Osteoblast (primary cell): ENCODE measurements at regions not wholly inside any gene's neighbourhood (a gene's known extent, or its start where the extent isn't known, plus 50 kb on each side); places are given as distances from the start of the nearest gene placed in this dataset.

ENCODE experiments used
- DNase-seq: peaks from one replicate; pipeline ENCODE4 v3.0.0; 2011; ENCODE audit warnings: low spot score, mixed read lengths; ENCODE audit not compliant: insufficient read length; ENCODE audit errors: missing footprints
- H2AFZ ChIP-seq: 2 replicates; pipeline ENCODE4 v1.6.0; 2011; ENCODE audit warnings: mild to moderate bottlenecking, low read length
- H3K27ac ChIP-seq: 2 replicates; pipeline ENCODE4 v1.5.1; 2011; ENCODE audit warnings: mild to moderate bottlenecking, low read depth, low read length, moderate library complexity
- H3K27me3 ChIP-seq: 2 replicates; pipeline ENCODE4 v1.6.0; 2012; ENCODE audit warnings: mild to moderate bottlenecking, control low read depth, inconsistent platforms, low read length, moderate library complexity; ENCODE audit not compliant: insufficient read depth
- H3K36me3 ChIP-seq: 2 replicates; pipeline ENCODE4 v1.5.1; 2011; ENCODE audit warnings: mild to moderate bottlenecking, low read length, control low read depth, moderate library complexity; ENCODE audit not compliant: insufficient read depth
- H3K4me1 ChIP-seq: 2 replicates; pipeline ENCODE4 v1.5.1; 2011; ENCODE audit warnings: mild to moderate bottlenecking, low read length, control low read depth, moderate library complexity; ENCODE audit not compliant: insufficient read depth
- H3K4me2 ChIP-seq: 2 replicates; pipeline ENCODE4 v1.6.0; 2011; ENCODE audit warnings: mild to moderate bottlenecking, low read length; ENCODE audit not compliant: insufficient read depth
- H3K4me3 ChIP-seq: fragments of 200-600 bp; sonication (generic); 3 replicates; pipeline ENCODE4 v1.5.1; 2012; ENCODE audit warnings: mild to moderate bottlenecking, low read length, inconsistent platforms; ENCODE audit not compliant: insufficient read depth
- H3K79me2 ChIP-seq: 2 replicates; pipeline ENCODE4 v1.6.0; 2012; ENCODE audit warnings: mild to moderate bottlenecking, low read length, control low read depth, inconsistent platforms; ENCODE audit not compliant: insufficient read depth
- H3K9me3 ChIP-seq: 2 replicates; pipeline ENCODE4 v1.5.1; 2011; ENCODE audit warnings: low read depth, low read length, control low read depth
- H4K20me1 ChIP-seq: 2 replicates; pipeline ENCODE4 v1.6.0; 2012; ENCODE audit warnings: mild to moderate bottlenecking, low read length, control low read depth; ENCODE audit not compliant: insufficient read depth
- TF ChIP-seq, protein P1 (sequence below): IDR thresholded peaks from 2 replicates; pipeline ENCODE4 v1.5.1; 2011; ENCODE audit warnings: mild to moderate bottlenecking, low read depth, low read length, moderate library complexity; ENCODE audit errors: extremely low read depth

DNA sequence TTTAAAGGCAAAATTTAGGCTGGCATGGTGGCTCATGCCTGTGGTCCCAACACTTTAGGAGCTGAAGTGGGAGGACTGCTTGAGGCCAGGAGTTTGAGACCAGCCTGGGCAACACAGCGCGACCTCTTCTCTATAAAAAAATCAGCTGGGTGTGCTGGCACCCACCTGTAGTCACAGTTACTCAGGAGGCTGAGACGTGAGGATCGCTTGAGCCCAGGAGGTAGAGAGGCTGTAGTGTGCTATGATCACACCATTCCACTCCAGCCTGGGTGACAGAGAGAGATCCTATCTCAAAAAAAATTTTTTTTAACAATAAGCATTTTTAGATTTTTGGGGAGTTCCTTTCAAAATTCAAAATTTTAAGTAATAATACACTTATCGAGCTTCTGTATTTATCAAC is 63.3 kb downstream of the SPATA31C2 start:
- TF ChIP-seq, protein P1, sequence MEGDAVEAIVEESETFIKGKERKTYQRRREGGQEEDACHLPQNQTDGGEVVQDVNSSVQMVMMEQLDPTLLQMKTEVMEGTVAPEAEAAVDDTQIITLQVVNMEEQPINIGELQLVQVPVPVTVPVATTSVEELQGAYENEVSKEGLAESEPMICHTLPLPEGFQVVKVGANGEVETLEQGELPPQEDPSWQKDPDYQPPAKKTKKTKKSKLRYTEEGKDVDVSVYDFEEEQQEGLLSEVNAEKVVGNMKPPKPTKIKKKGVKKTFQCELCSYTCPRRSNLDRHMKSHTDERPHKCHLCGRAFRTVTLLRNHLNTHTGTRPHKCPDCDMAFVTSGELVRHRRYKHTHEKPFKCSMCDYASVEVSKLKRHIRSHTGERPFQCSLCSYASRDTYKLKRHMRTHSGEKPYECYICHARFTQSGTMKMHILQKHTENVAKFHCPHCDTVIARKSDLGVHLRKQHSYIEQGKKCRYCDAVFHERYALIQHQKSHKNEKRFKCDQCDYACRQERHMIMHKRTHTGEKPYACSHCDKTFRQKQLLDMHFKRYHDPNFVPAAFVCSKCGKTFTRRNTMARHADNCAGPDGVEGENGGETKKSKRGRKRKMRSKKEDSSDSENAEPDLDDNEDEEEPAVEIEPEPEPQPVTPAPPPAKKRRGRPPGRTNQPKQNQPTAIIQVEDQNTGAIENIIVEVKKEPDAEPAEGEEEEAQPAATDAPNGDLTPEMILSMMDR = no peak
- Histone ChIP-seq H3K4me3 (no peak overlapping the region), H3K4me1 (peaks cover 2% of the 10 kb centered on the region), H3K27ac (no peak overlapping the region), H3K36me3 (no peaks in the 10 kb centered on the region), H3K27me3 (no peaks in the 10 kb centered on the region), H4K20me1 (no peaks in the 10 kb centered on the region), H3K79me2 (no peaks in the 10 kb centered on the region), H3K9me3 (no peaks in the 10 kb centered on the region), H2AFZ (no peak overlapping the region), H3K4me2 (no peak overlapping the region)
- no peak for DNase-seq

DNA sequence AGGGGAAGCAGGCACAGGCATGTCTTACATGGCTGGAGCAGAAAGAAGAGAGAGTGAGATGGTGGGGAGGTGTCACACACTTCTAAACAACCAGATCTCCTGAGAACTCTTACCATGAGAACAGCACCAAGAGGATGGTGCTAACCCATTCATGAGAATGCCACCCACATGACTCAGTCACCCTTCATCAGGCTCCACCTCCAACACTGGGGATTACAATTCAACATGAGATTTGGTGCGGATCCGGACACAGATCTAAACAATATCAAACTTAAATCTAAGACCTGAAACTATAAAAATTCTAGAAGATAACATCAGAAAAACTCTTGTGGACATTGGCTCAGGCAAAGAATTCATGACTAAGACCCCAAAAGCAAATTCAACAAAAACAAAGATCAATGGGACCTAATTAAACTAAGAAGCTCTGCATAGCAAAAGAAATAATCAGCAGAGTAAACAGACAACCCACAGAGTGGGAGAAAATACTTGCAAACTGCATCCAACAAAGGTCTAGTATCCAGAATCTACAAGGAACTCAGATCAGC is 65.4 kb downstream of the SPATA31C2 start:
- H4K20me1 ChIP-seq = no peaks in the 10 kb centered on the region
- H3K9me3 ChIP-seq = no peaks in the 10 kb centered on the region
- peaks cover 2% of the 10 kb centered on the region for H3K4me1 ChIP-seq
- no peak overlapping the region for H2AFZ ChIP-seq
- no peak overlapping the region for H3K4me2 ChIP-seq
- H3K79me2 ChIP-seq = no peaks in the 10 kb centered on the region
- no peak overlapping the region for H3K4me3 ChIP-seq
- H3K27me3 ChIP-seq = no peaks in the 10 kb centered on the region
- no peaks in the 10 kb centered on the region for H3K36me3 ChIP-seq
- TF ChIP-seq, protein P1 = no peak
- no peak for DNase-seq
- H3K27ac ChIP-seq = no peak overlapping the region

DNA sequence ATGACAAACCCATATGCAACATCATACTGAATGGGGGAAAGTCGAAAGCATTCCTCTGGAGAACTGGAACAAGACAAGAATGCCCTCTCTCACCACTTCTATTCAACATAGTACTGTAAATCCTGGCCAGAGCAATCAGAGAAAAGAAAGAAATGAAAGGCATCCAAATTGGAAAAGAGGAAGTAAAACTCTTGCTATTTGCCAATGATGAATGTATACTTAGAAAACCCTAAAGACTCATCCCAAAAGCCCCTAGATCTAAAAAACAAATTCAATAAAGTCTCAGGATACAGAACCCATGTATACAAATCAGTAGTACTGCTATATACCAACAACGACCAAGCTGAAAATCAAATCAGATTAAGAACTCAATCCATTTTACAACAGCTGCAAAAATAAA is 66.9 kb downstream of the SPATA31C2 start:
- Histone ChIP-seq H3K79me2 (no peaks in the 10 kb centered on the region), H3K4me1 (peaks cover 2% of the 10 kb centered on the region), H3K4me3 (no peak overlapping the region), H4K20me1 (no peaks in the 10 kb centered on the region), H3K4me2 (no peak overlapping the region), H3K27ac (no peak overlapping the region), H3K27me3 (no peaks in the 10 kb centered on the region), H3K36me3 (no peaks in the 10 kb centered on the region), H2AFZ (no peak overlapping the region), H3K9me3 (no peaks in the 10 kb centered on the region)
- no peak for DNase-seq
- TF ChIP-seq, protein P1 = no peak

DNA sequence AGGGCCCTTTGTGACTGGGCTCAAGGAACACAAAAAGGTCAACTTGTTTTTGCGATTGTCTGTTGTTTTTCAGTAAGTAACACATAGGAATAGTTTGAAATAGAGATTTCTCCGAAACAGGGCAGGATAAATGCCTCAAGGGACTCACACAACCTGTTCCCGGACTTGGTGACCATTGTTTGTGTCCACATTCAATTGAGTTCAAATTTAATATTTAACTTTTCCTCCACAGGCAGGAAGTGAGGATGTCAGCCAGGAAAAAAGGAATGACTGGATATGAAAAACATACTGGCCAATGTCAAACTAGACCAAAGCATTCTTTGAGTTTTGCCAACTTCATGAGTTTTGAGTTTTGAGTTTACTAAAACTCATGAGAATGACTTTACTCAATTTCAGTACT is 72.7 kb downstream of the SPATA31C2 start:
- no peak for DNase-seq
- no peaks in the 10 kb centered on the region for H3K27me3 ChIP-seq
- no peak overlapping the region for H2AFZ ChIP-seq
- H3K27ac ChIP-seq = no peak overlapping the region
- no peaks in the 10 kb centered on the region for H4K20me1 ChIP-seq
- H3K4me3 ChIP-seq = no peak overlapping the region
- no peaks in the 10 kb centered on the region for H3K36me3 ChIP-seq
- no peaks in the 10 kb centered on the region for H3K4me1 ChIP-seq
- H3K79me2 ChIP-seq = no peaks in the 10 kb centered on the region
- TF ChIP-seq, protein P1 = no peak
- no peaks in the 10 kb centered on the region for H3K9me3 ChIP-seq
- no peak overlapping the region for H3K4me2 ChIP-seq
